Naive thymus-derived CD4-positive, alpha-beta T cell (primary cell): ENCODE measurements at regions not wholly inside any gene's neighbourhood (a gene's known extent, or its start where the extent isn't known, plus 50 kb on each side); places are given as distances from the start of the nearest gene placed in this dataset.

Experiments used
- ATAC-seq: fragments of 150-1000 bp; cut with Tn5 transposase; 2 replicates; pipeline ENCODE4 v1.10.0; 2021; ENCODE audit warnings: mild to moderate bottlenecking, moderate library complexity
- CTCF ChIA-PET: fragments of 350-600 bp; sonication (Branson Sonifier 250); formaldehyde crosslinking; loops from one replicate; lab custom pipeline; 2021; ENCODE audit warnings: antibody characterized with exemption; lab: Charles Lee
- POLR2A ChIA-PET: fragments of 350-600 bp; sonication (Branson Sonifier 250); formaldehyde crosslinking; loops from one replicate; lab custom pipeline; 2021; ENCODE audit warnings: antibody characterized with exemption, inconsistent platforms; lab: Charles Lee
- DNase-seq, 9 donors: peaks; one replicate each; pipeline versions ENCODE4 v3.0.0 to v3.0.0-alpha.2; 2020 to 2022; ENCODE audit warnings: mixed read lengths in 1 of 9
- H3K27ac ChIP-seq: one replicate; pipeline ENCODE4 v1.7.0; 2013; ENCODE audit warnings: mild to moderate bottlenecking, low read depth, low read length, moderate library complexity
- H3K27me3 ChIP-seq, 2 donors: one replicate each; pipeline ENCODE4 v1.7.0; 2013; ENCODE audit warnings: low read length in 2 of 2, mild to moderate bottlenecking in 2 of 2, moderate library complexity in 2 of 2; ENCODE audit not compliant: control insufficient read depth in 2 of 2, insufficient read depth in 2 of 2
- H3K36me3 ChIP-seq, 3 experiments: 1 replicate in 2 of 3; 2 replicates in 1 of 3; pipeline ENCODE4 v1.7.0; 2013; ENCODE audit warnings: low read length in 3 of 3, mild to moderate bottlenecking in 3 of 3, moderate library complexity in 1 of 3; ENCODE audit not compliant: insufficient read depth in 3 of 3, control insufficient read depth in 2 of 3
- H3K4me1 ChIP-seq, 2 donors: one replicate each; pipeline ENCODE4 v1.7.0; 2013; ENCODE audit warnings: low read length in 2 of 2, mild to moderate bottlenecking in 2 of 2, moderate library complexity in 1 of 2; ENCODE audit not compliant: control insufficient read depth in 2 of 2, insufficient read depth in 2 of 2
- H3K4me3 ChIP-seq: 2 replicates; pipeline ENCODE4 v1.7.0; 2013; ENCODE audit warnings: mild to moderate bottlenecking, low read length
- H3K9me3 ChIP-seq, 3 experiments: 1 replicate in 2 of 3; 2 replicates in 1 of 3; pipeline ENCODE4 v1.7.0; 2013; ENCODE audit warnings: low read length in 3 of 3; ENCODE audit not compliant: control insufficient read depth in 2 of 3
- H3K27ac Mint-ChIP-seq, 9 donors: one replicate each; pipeline ENCODE4 v1.8.0; 2020 to 2022; ENCODE audit warnings: mixed read lengths in 9 of 9, mild to moderate bottlenecking in 8 of 9, moderate library complexity in 5 of 9, inconsistent platforms in 2 of 9
- H3K27me3 Mint-ChIP-seq, 5 donors: one replicate each; pipeline ENCODE4 v1.8.0; 2021 to 2022; ENCODE audit warnings: mixed read lengths in 5 of 5, mild to moderate bottlenecking in 1 of 5
- H3K36me3 Mint-ChIP-seq, 5 donors: one replicate each; pipeline ENCODE4 v1.8.0; 2020 to 2022; ENCODE audit warnings: mixed read lengths in 5 of 5, mild to moderate bottlenecking in 3 of 5, inconsistent platforms in 1 of 5
- H3K4me1 Mint-ChIP-seq, 7 donors: one replicate each; pipeline ENCODE4 v1.8.0; 2020 to 2022; ENCODE audit warnings: mixed read lengths in 7 of 7, mild to moderate bottlenecking in 3 of 7, inconsistent platforms in 1 of 7
- H3K4me3 Mint-ChIP-seq, 10 donors: one replicate each; pipeline ENCODE4 v1.8.0; 2020 to 2022; ENCODE audit warnings: mild to moderate bottlenecking in 10 of 10, mixed read lengths in 10 of 10, moderate library complexity in 6 of 10, inconsistent platforms in 2 of 10
- H3K9me3 Mint-ChIP-seq, 11 donors: one replicate each; pipeline ENCODE4 v1.8.0; 2020 to 2022; ENCODE audit warnings: mixed read lengths in 11 of 11, mild to moderate bottlenecking in 4 of 11, inconsistent platforms in 1 of 11, moderate library complexity in 1 of 11
- intact Hi-C, 2 donors: fragments of 100-400 bp; cut with micrococcal nuclease; formaldehyde crosslinking; loops; one replicate each; pipeline ENCODE4 v1.15.1; 2023

- Histone ChIP-seq H3K9me3 (no peaks in the 10 kb centered on the region), H3K27me3 (no peaks in the 10 kb centered on the region), H3K36me3 (no peaks in the 10 kb centered on the region), H3K4me3 (no peak overlapping the region), H3K27ac (no peak overlapping the region), H3K4me1 (no peaks in the 10 kb centered on the region)
- Mint-ChIP-seq H3K27ac (no peak overlapping the region), H3K4me3 (no peak overlapping the region), H3K36me3 (peaks cover 0 to 3% (median 0%) of the 10 kb centered on the region in 5 donors), H3K4me1 (no peaks in the 10 kb centered on the region), H3K9me3 (peaks cover 2 to 19% (median 6%) of the 10 kb centered on the region in 11 donors), H3K27me3 (no peaks in the 10 kb centered on the region)
- DNase-seq (no peak), ATAC-seq (no peak)
- ChIA-PET POLR2A (no interaction called here), CTCF (no interaction called here)
- intact Hi-C loops: no loop called here
These were observed 579.5 kb downstream of the MBD2 start for GRCh38 chr18:53644799-53645471.

- ChIA-PET CTCF (interaction anchor here (0.7 kb wide), 1 partner anchor 13 kb away, joined by 3 read pairs; no protein-coding TSS in a partner anchor), POLR2A (no interaction called here)
- no peaks in the 10 kb centered on the region for H3K9me3 ChIP-seq
- intact Hi-C loops: no loop called here
- Mint-ChIP-seq H3K9me3 (peaks cover 2 to 19% (median 9%) of the 10 kb centered on the region in 11 donors), H3K4me1 (no peaks in the 10 kb centered on the region), H3K27me3 (no peaks in the 10 kb centered on the region), H3K4me3 (no peak overlapping the region), H3K36me3 (peaks cover 0 to 3% (median 0%) of the 10 kb centered on the region in 5 donors), H3K27ac (no peak overlapping the region)
- H3K36me3 ChIP-seq: no peaks in the 10 kb centered on the region
- no peak overlapping the region for H3K4me3 ChIP-seq
- no peak for DNase-seq
- ATAC-seq: no peak
- H3K4me1 ChIP-seq: no peaks in the 10 kb centered on the region
- H3K27me3 ChIP-seq: no peaks in the 10 kb centered on the region
- H3K27ac ChIP-seq: no peak overlapping the region
These were observed 584.8 kb downstream of the MBD2 start for GRCh38 chr18:53639687-53640086.

DNA sequence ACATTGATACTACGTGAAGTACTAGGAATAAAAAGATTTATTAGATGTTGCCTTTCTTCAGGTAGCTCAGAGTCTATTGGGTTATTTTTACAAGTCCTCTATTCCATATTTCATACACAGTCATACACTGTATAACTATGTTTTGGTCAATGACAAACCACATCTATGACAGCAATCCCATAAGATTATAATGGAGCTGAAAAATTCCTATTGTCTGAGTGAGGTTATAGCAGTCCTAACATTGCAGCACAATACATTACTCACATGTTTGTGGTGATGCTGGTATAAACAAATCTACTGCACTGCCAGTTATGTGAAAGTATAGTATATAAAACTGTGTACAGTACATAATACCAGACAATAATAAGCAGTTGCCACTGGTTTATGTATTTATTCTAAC lies 595.1 kb downstream of the MBD2 start:
- Histone ChIP-seq H3K4me3 (no peak overlapping the region), H3K36me3 (no peaks in the 10 kb centered on the region), H3K4me1 (no peaks in the 10 kb centered on the region), H3K27me3 (no peaks in the 10 kb centered on the region), H3K27ac (no peak overlapping the region), H3K9me3 (no peaks in the 10 kb centered on the region)
- CTCF ChIA-PET: no interaction called here
- Mint-ChIP-seq H3K27ac (no peak overlapping the region), H3K36me3 (no peaks in the 10 kb centered on the region), H3K27me3 (no peaks in the 10 kb centered on the region), H3K4me1 (no peaks in the 10 kb centered on the region), H3K9me3 (peaks cover 9 to 20% (median 16%) of the 10 kb centered on the region in 11 donors), H3K4me3 (no peak overlapping the region)
- DNase-seq (no peak), ATAC-seq (no peak)
- POLR2A ChIA-PET: no interaction called here
- intact Hi-C loops: no loop called here

DNA sequence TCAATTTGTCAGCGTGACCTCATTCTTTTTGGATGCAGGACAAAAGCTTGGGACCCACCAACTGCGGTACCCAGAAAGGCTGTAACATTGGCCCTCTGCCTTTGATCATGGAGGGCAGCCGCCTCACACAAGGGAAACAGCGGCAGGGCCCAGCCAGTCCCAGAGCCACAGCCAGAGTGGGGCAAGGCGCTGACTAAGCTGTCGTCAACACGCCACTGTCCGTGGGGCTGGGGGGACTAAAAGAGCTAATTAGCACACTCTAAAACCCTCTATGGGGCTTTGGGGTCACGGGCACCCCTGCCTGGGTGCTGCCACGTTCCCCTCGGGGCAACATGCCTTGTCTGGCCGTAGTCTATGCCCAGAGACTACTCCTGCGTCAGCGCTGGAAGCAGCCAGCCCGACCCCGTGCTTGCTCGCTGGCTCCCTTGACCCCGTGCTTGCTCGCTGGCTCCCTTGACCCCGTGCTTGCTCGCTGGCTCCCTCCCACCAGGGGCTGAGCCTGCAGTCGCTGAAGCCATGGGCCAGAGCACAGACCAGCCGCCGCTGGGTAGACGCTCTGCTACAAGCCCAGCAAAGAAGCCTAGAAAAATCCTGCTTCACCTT lies 598.4 kb downstream of the MBD2 start:
- ATAC-seq: no peak

GRCh38 chr18:53610957-53611356 lies 613.5 kb downstream of the MBD2 start:
- ATAC-seq: no peak
- H3K4me3 Mint-ChIP-seq: no peak overlapping the region
- Histone ChIP-seq H3K9me3 (no peaks in the 10 kb centered on the region), H3K4me3 (no peak overlapping the region), H3K27ac (no peak overlapping the region), H3K4me1 (no peaks in the 10 kb centered on the region), H3K27me3 (no peaks in the 10 kb centered on the region), H3K36me3 (no peaks in the 10 kb centered on the region)
- no peak for DNase-seq
- H3K9me3 Mint-ChIP-seq: peaks cover 0 to 5% (median 0%) of the 10 kb centered on the region in 11 donors
- H3K4me1 Mint-ChIP-seq: no peaks in the 10 kb centered on the region
- ChIA-PET CTCF (no interaction called here), POLR2A (no interaction called here)
- intact Hi-C loops: no loop called here
- peaks cover 0 to 3% (median 0%) of the 10 kb centered on the region in 5 donors for H3K27me3 Mint-ChIP-seq
- no peaks in the 10 kb centered on the region for H3K36me3 Mint-ChIP-seq
- no peak overlapping the region for H3K27ac Mint-ChIP-seq

More for the DNA sequence above, 598.4 kb downstream of the MBD2 start:
- intact Hi-C loops: no loop called here
- ChIA-PET CTCF (no interaction called here), POLR2A (no interaction called here)
- no peak for DNase-seq
- H3K27ac ChIP-seq: no peak overlapping the region
- H3K4me3 ChIP-seq: no peak overlapping the region
- no peak overlapping the region for H3K27ac Mint-ChIP-seq
- H3K9me3 Mint-ChIP-seq: peaks cover 2 to 16% (median 8%) of the 10 kb centered on the region in 11 donors
- no peaks in the 10 kb centered on the region for H3K4me1 ChIP-seq
- no peaks in the 10 kb centered on the region for H3K4me1 Mint-ChIP-seq
- H3K36me3 ChIP-seq: no peaks in the 10 kb centered on the region
- no peak overlapping the region for H3K4me3 Mint-ChIP-seq
- H3K36me3 Mint-ChIP-seq: no peaks in the 10 kb centered on the region
- no peaks in the 10 kb centered on the region for H3K27me3 ChIP-seq
- no peaks in the 10 kb centered on the region for H3K9me3 ChIP-seq
- no peaks in the 10 kb centered on the region for H3K27me3 Mint-ChIP-seq

DNA sequence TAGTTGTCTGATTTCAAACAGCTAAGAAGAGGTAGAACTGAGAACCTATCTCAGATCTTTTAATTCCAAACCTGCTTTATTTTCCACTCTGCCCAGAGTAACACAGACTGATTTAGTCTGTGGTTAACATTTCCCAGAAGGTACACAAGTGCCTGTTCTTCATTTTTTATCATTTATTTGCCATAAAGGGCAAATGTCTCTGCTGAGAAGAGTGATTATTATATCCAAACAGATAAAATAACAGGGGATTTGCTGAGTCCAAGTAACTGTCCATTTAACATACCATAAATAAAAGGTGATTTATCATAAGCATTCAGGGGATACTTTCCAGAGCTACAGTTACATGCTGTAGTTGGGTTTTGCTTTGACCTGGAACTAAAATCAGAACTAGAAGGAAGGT lies 617.7 kb downstream of the MBD2 start:
- H3K4me1 Mint-ChIP-seq: no peaks in the 10 kb centered on the region
- H3K9me3 ChIP-seq: no peaks in the 10 kb centered on the region
- H3K4me1 ChIP-seq: no peaks in the 10 kb centered on the region
- H3K27ac Mint-ChIP-seq: no peak overlapping the region
- no peaks in the 10 kb centered on the region for H3K36me3 Mint-ChIP-seq
- H3K27me3 Mint-ChIP-seq: peaks cover 0 to 3% (median 0%) of the 10 kb centered on the region in 5 donors
- no peaks in the 10 kb centered on the region for H3K36me3 ChIP-seq
- intact Hi-C loops: loop anchor here in 1 of 2 donors (10.0 kb wide), 1 partner anchor 62 kb away; no protein-coding TSS in a partner anchor
- no peak overlapping the region for H3K27ac ChIP-seq
- CTCF ChIA-PET: no interaction called here
- no peak overlapping the region for H3K4me3 ChIP-seq
- DNase-seq (no peak), ATAC-seq (no peak)
- peaks cover 0 to 8% (median 0%) of the 10 kb centered on the region in 11 donors for H3K9me3 Mint-ChIP-seq
- H3K4me3 Mint-ChIP-seq: no peak overlapping the region
- POLR2A ChIA-PET: no interaction called here
- H3K27me3 ChIP-seq: no peaks in the 10 kb centered on the region

DNA sequence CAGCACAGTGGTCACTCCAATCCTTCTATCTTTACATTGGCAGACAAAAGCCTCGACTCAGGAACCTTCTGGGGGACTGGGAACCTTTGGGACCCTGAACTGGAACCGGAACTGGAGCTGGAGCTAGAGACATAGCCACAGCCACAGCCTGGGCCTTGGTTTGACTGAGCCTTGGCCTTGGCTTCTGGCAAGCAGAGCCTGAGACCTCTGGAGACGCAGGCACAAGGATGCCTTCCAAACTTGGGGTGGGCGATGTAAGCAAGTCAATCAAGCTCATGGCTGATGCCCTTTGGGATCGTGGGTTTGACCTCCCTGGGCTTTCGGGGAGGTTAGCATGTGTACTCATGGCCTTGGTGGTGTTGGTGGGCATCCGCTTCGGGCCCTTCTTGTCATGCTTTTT lies 619.3 kb downstream of the MBD2 start:
- CTCF ChIA-PET: no interaction called here

More for the DNA sequence above, 619.3 kb downstream of the MBD2 start:
- Histone ChIP-seq H3K27me3 (no peaks in the 10 kb centered on the region), H3K9me3 (no peaks in the 10 kb centered on the region), H3K4me3 (no peak overlapping the region), H3K36me3 (no peaks in the 10 kb centered on the region), H3K27ac (no peak overlapping the region), H3K4me1 (no peaks in the 10 kb centered on the region)
- Mint-ChIP-seq H3K27ac (no peak overlapping the region), H3K4me3 (no peak overlapping the region), H3K4me1 (no peaks in the 10 kb centered on the region), H3K27me3 (no peaks in the 10 kb centered on the region), H3K9me3 (peaks cover 0 to 5% (median 0%) of the 10 kb centered on the region in 11 donors), H3K36me3 (no peaks in the 10 kb centered on the region)
- ATAC-seq (no peak), DNase-seq (no peak)
- intact Hi-C loops: loop anchor here in 1 of 2 donors (10.0 kb wide), 1 partner anchor 60 kb away; no protein-coding TSS in a partner anchor
- POLR2A ChIA-PET: no interaction called here
